ENCODE measurements at regions not wholly inside any gene's neighbourhood (a gene's known extent, or its start where the extent isn't known, plus 50 kb on each side); places are given as distances from the start of the nearest gene placed in this dataset.

DNA sequence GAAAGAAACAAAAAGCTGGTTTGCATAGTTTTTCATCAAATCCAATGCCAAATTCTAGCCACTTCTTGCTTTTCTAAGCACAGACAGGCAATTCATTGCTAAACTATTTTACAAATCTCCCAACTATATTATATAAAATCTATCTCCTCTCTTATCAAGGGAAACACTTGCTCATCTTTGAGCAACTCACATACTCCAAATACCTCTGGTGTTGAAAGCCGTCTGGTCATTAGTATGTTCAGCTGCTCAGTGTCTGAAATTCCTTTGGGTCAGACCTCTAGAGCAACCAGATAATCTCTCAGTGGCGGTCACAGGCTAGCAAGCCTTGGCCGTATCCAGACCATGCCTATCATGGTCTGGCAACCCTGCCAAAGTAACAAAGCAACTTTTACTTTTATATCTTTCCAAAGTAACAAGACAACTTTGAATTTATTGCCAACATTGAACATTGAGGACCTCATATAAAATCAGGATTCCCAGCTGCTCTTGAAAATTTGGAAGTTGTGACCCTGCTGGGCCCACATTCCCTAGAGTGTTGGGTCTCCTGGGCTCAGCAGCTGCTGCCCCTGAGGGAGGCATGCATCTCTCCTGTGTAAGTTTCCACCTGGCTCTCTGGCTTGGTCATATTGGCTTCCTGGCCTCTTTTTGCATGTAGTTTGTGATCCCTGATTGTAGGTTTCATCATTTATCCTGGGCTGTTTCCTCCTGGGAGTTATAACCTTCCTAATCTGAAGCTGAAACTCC lies 56.8 kb upstream of the LANCL2 start:
- H2AFZ ChIP-seq (ENCODE audit: low read depth), result no peak overlapping the region; the same call in 1 of the 2 replicates
- H3K27me3 ChIP-seq (ENCODE audit: insufficient read depth), result no peaks in the 10 kb centered on the region
- no peaks in the 10 kb centered on the region for H3K79me2 ChIP-seq (ENCODE audit: insufficient read depth)
- no peak for DNase-seq
- H3K36me3 ChIP-seq (replicated peaks in 1 of 2; ENCODE audit: control insufficient read depth in 1 of 2, insufficient read depth in 2 of 2, low read length in 1 of 2), result no peaks in the 10 kb centered on the region
- no peak overlapping the region for H3K4me3 ChIP-seq (ENCODE audit: low read depth in 2 of 2, low read length in 1 of 2)
- H3K9ac ChIP-seq, result peak overlapping the region; percentile 22; the same call in 1 of the 2 replicates
- H3K9me3 ChIP-seq, result no peaks in the 10 kb centered on the region
- H3F3A ChIP-seq (replicated peaks; ENCODE audit: insufficient read depth), result peaks cover 15% of the 10 kb centered on the region
- H4K20me1 ChIP-seq (ENCODE audit: insufficient read depth), result no peaks in the 10 kb centered on the region
- H3K4me2 ChIP-seq, result peak overlapping the region; percentile 46
- peak overlapping the region; percentile 60 to 71; a peak in 3 of 4 replicates for H3K27ac ChIP-seq (ENCODE audit: low read depth in 2 of 2, low read length in 1 of 2)
- POLR2A ChIA-PET, result interaction anchor here (0.7 kb wide), 1 partner anchor 193 kb away, joined by 4 read pairs; no protein-coding TSS in a partner anchor
- H3K4me1 ChIP-seq (ENCODE audit: control insufficient read depth in 1 of 2, insufficient read depth in 2 of 2, low read depth in 1 of 2, low read length in 1 of 2), result peaks cover 0 to 20% of the 10 kb centered on the region in 2 experiments; a peak in 2 of 4 replicates
- 20% methylated on average over 3 of the region's 3 CpGs for WGBS (ENCODE audit: low lambda C conversion rate)
- CTCF ChIA-PET, result interaction anchor here (0.6 to 5.5 kb wide), 7 partner anchors 11 to 615 kb away, joined by 3 to 20 read pairs (median 7); no protein-coding TSS in a partner anchor
- H3K9me2 ChIP-seq, result no peaks in the 10 kb centered on the region
- TF ChIP-seq TEAD4 (IDR thresholded peaks at IDR 0.05; ENCODE audit: borderline replicate concordance, insufficient read depth) (peak; percentile 99), NFIC (IDR thresholded peaks at IDR 0.05; ENCODE audit: borderline replicate concordance) (peak; percentile 90), FOSL2 (IDR thresholded peaks at IDR 0.05; ENCODE audit: borderline replicate concordance, low read depth) (peak; percentile 84; the same call in 1 of the 2 replicates), TCF12 (IDR thresholded peaks at IDR 0.05) (peak; percentile 98), RXRA (IDR thresholded peaks at IDR 0.05; ENCODE audit: borderline replicate concordance, low read depth) (peak; percentile 84; the same call in 1 of the 2 replicates), CHD2 (IDR thresholded peaks at IDR 0.05; ENCODE audit: low read length, partially characterized antibody) (no peak), ZBTB33 (IDR thresholded peaks at IDR 0.05; ENCODE audit: borderline replicate concordance, low read depth) (peak; percentile 82; the same call in 1 of the 2 replicates), MXI1 (IDR thresholded peaks at IDR 0.05; ENCODE audit: low read depth, low read length) (no peak), EZH2phosphoT487 (IDR thresholded peaks at IDR 0.05; ENCODE audit: borderline replicate concordance, low read depth) (no peak), RAD21 (IDR thresholded peaks at IDR 0.05; ENCODE audit: low read length) (no peak), NRF1 (IDR thresholded peaks at IDR 0.05; ENCODE audit: low read depth, low read length) (no peak), USF2 (IDR thresholded peaks at IDR 0.05; ENCODE audit: borderline replicate concordance, low read depth, low read length) (no peak), EP300 (IDR thresholded peaks at IDR 0.05; ENCODE audit: borderline replicate concordance in 1 of 2, low read depth in 1 of 2, low read length in 1 of 2) (peak in 1 of 2 experiments; percentile 94; a peak in 2 of 4 replicates), SIN3A (IDR thresholded peaks at IDR 0.05; ENCODE audit: borderline replicate concordance, low read depth, low read length) (no peak), FOXM1 (IDR thresholded peaks at IDR 0.05; ENCODE audit: low read depth) (peak; percentile 64), GABPA (IDR thresholded peaks at IDR 0.05; ENCODE audit: low read depth) (no peak; the same call in 1 of the 2 replicates), SMC3 (IDR thresholded peaks at IDR 0.05; ENCODE audit: low read depth, low read length) (no peak), GATA2 (CRISPR knock-in tag; IDR thresholded peaks at IDR 0.05) (no peak), MEF2A (IDR thresholded peaks at IDR 0.05; ENCODE audit: borderline replicate concordance, low read depth) (peak; percentile 60; the same call in 1 of the 2 replicates), FOXJ3 (CRISPR knock-in tag; IDR thresholded peaks at IDR 0.05) (no peak), USF1 (IDR thresholded peaks at IDR 0.05; ENCODE audit: borderline replicate concordance, low read depth) (no peak), JUND (IDR thresholded peaks at IDR 0.05) (peak; percentile 94), MAX (IDR thresholded peaks at IDR 0.05; ENCODE audit: low read depth) (peak; percentile 56; the same call in 1 of the 2 replicates), RFX5 (IDR thresholded peaks at IDR 0.05; ENCODE audit: low read length) (no peak), CTCF (IDR thresholded peaks at IDR 0.05) (no peak)
